Hepatocyte (in vitro differentiated cells): ENCODE measurements at regions not wholly inside any gene's neighbourhood (a gene's known extent, or its start where the extent isn't known, plus 50 kb on each side); places are given as distances from the start of the nearest gene placed in this dataset.

Experiments used
- CTCF ChIP-seq: fragments of 200-600 bp; sonication (generic); IDR thresholded peaks from 2 replicates; pipeline ENCODE4 v1.5.1; 2016; ENCODE audit warnings: antibody characterized with exemption, mild to moderate bottlenecking; ENCODE audit not compliant: poor library complexity
- EZH2 ChIP-seq: fragments of 200-600 bp; sonication (generic); IDR thresholded peaks from 2 replicates; pipeline ENCODE4 v1.6.1; 2016; ENCODE audit warnings: antibody characterized with exemption, mild to moderate bottlenecking, borderline replicate concordance
- EZH2phosphoT487 ChIP-seq: fragments of 200-600 bp; sonication (generic); IDR thresholded peaks from one replicate; pipeline ENCODE4 v1.6.1; 2018; ENCODE audit warnings: antibody characterized with exemption, mild to moderate bottlenecking, low read depth, moderate library complexity; ENCODE audit not compliant: unreplicated experiment, severe bottlenecking

GRCh38 chr18:76285866-76286265, 209.2 kb downstream of the ZNF516 start:
- TF ChIP-seq CTCF (no peak), EZH2 (no peak), EZH2phosphoT487 (no peak)
